ENCODE measurements at regions not wholly inside any gene's neighbourhood (a gene's known extent, or its start where the extent isn't known, plus 50 kb on each side); places are given as distances from the start of the nearest gene placed in this dataset.
"Not testable (repeated sequence)": the region's sequence is repeated elsewhere in the genome, so short reads cannot be mapped to it uniquely, and the experiment has no call there.

- not testable (repeated sequence) for TF ChIP-seq CTCF (IDR thresholded peaks at IDR 0.05; ENCODE audit: low read depth, low read length); POLR2A (IDR thresholded peaks at IDR 0.05; ENCODE audit: extremely low read depth, insufficient read length); MYC (IDR thresholded peaks at IDR 0.05; ENCODE audit: low read depth, low read length); MAX (IDR thresholded peaks at IDR 0.05; ENCODE audit: low read depth, low read length)
Observed at GRCh38 chr1:83182033-83182728, 816.8 kb downstream of the TTLL7 start.

All from NB4 (cell line).